Inferior parietal cortex (tissue), 1 donor: ENCODE measurements at regions not wholly inside any gene's neighbourhood (a gene's known extent, or its start where the extent isn't known, plus 50 kb on each side); places are given as distances from the start of the nearest gene placed in this dataset.

Experiments
- DNase-seq: peaks from one replicate; pipeline ENCODE4 v3.0.0-alpha.2; 2016; ENCODE audit errors: extremely low spot score

GRCh38 chr15:94008104-94009074 lies 223.0 kb upstream of the MCTP2 start:
- DNase-seq, result no peak

- DNase-seq, result no peak
These were observed 226.7 kb upstream of the MCTP2 start for GRCh38 chr15:94004697-94005096.

- DNase-seq, result no peak
These were observed 229.3 kb upstream of the MCTP2 start for GRCh38 chr15:94002041-94002440.

- DNase-seq, result no peak
These were observed 230.0 kb upstream of the MCTP2 start for GRCh38 chr15:94001255-94001801.

- DNase-seq, result no peak
These were observed 230.8 kb upstream of the MCTP2 start for GRCh38 chr15:94000606-94001005.

GRCh38 chr15:93997071-93997658 lies 234.2 kb upstream of the MCTP2 start:
- DNase-seq, result no peak

GRCh38 chr15:93989440-93989998 lies 241.8 kb upstream of the MCTP2 start:
- no peak for DNase-seq

GRCh38 chr15:93987068-93987467 lies 244.3 kb upstream of the MCTP2 start:
- no peak for DNase-seq

GRCh38 chr15:93986400-93986984 lies 244.9 kb upstream of the MCTP2 start:
- DNase-seq, result no peak

GRCh38 chr15:93985925-93986324 lies 245.4 kb upstream of the MCTP2 start:
- DNase-seq, result no peak

GRCh38 chr15:93985176-93985575 lies 246.2 kb upstream of the MCTP2 start:
- DNase-seq, result no peak

GRCh38 chr15:93983526-93983925 lies 247.8 kb upstream of the MCTP2 start:
- no peak for DNase-seq

GRCh38 chr15:93982226-93982727 lies 249.1 kb upstream of the MCTP2 start:
- DNase-seq, result no peak

GRCh38 chr15:93981706-93982105 lies 249.7 kb upstream of the MCTP2 start:
- no peak for DNase-seq

- DNase-seq, result no peak
These were observed 251.0 kb upstream of the MCTP2 start for GRCh38 chr15:93980261-93980911.

- DNase-seq, result peak; percentile 38
These were observed 256.4 kb upstream of the MCTP2 start for GRCh38 chr15:93974804-93975481.

- DNase-seq, result no peak
These were observed 258.1 kb upstream of the MCTP2 start for GRCh38 chr15:93973287-93973686.

GRCh38 chr15:93968773-93969172 lies 262.6 kb upstream of the MCTP2 start:
- no peak for DNase-seq

GRCh38 chr15:93965304-93965908 lies 266.0 kb upstream of the MCTP2 start:
- no peak for DNase-seq

GRCh38 chr15:93954985-93955571 lies 276.3 kb upstream of the MCTP2 start:
- no peak for DNase-seq
